ENCODE measurements at regions not wholly inside any gene's neighbourhood (a gene's known extent, or its start where the extent isn't known, plus 50 kb on each side); places are given as distances from the start of the nearest gene placed in this dataset.
"Not testable (repeated sequence)": the region's sequence is repeated elsewhere in the genome, so short reads cannot be mapped to it uniquely, and the experiment has no call there.

- Histone ChIP-seq H4K20me1 (ENCODE audit: low read length) (no peaks in the 10 kb centered on the region), H3K9ac (ENCODE audit: low read length) (no peak overlapping the region), H3K9me2 (replicated peaks; ENCODE audit: low read length) (no peaks in the 10 kb centered on the region), H3K79me2 (ENCODE audit: low read length) (no peaks in the 10 kb centered on the region), H2AFZ (ENCODE audit: low read length) (no peak overlapping the region), H3K4me2 (ENCODE audit: low read length) (no peak overlapping the region), H3K9me3 (ENCODE audit: low read length) (no peaks in the 10 kb centered on the region), H3K4me3 (ENCODE audit: low read length) (no peak overlapping the region), H3K27me3 (ENCODE audit: low read length) (no peaks in the 10 kb centered on the region), H3K27ac (ENCODE audit: low read length) (no peak overlapping the region), H3K36me3 (ENCODE audit: low read depth, low read length) (no peaks in the 10 kb centered on the region), H3F3A (ENCODE audit: low read length, unreplicated experiment) (no peaks in the 10 kb centered on the region), H3K4me1 (ENCODE audit: insufficient read depth, low read length) (no peaks in the 10 kb centered on the region)
- BruUV-seq (replicated peaks), result no TSS peak
- DNase-seq (peak; percentile 16), ATAC-seq (peak; percentile 72; the same call in 1 of the 2 replicates)
- POLR2A ChIA-PET (ENCODE audit: unreplicated experiment), result no interaction called here
- no peak for TF ChIP-seq EZH2 (IDR thresholded peaks at IDR 0.05; ENCODE audit: low read length, unreplicated experiment)
- no peak for TF ChIP-seq CTCF (conservative IDR thresholded peaks at IDR 0.05; ENCODE audit: low read depth, low read length)
- TF ChIP-seq EZH2phosphoT487 (IDR thresholded peaks at IDR 0.05; ENCODE audit: borderline replicate concordance, low read length), result no peak
- intact Hi-C loops (cut with micrococcal nuclease), result no loop called here
- CTCF ChIA-PET, result no interaction called here
Measured at GRCh38 chr7:26937939-26938623, 73.7 kb upstream of the SKAP2 start.

DNA sequence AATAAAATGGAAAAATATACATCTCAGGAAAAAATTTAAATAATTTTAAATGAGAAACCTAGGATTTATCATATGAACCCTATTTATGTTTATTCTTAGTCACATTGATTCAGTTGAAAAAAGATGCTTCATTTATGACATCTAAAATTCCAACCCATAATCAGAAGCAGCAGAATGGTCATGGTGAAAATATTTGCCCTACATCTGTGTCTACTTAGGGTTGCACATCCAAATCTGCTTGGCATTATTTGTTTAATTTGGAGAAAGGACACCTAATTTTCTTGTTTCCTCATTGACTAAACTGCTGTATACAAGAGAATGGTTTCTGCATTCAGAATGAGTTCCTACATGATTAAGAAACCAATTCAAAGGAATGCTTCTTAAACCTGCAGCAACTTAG is 72.9 kb upstream of the SKAP2 start:
- POLR2A ChIA-PET (ENCODE audit: unreplicated experiment), result no interaction called here

DNA sequence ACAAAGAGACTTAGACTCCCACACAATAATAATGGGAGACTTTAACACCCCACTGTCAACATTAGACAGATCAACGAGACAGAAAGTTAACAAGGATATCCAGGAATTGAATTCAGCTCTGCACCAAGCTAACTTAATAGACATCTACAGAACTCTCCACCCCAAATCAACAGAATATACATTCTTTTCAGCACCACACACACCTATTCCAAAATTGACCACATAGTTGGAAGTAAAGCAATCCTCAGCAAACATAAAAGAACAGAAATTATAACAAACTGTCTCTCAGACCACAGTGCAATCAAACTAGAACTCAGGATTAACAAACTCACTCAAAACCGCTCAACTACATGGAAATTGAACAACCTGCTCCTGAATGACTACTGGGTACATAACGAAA is 68.2 kb upstream of the SKAP2 start:
- BruUV-seq (replicated peaks); POLR2A ChIA-PET (ENCODE audit: unreplicated experiment); H2AFZ ChIP-seq (ENCODE audit: low read length); DNase-seq; H3K4me3 ChIP-seq (ENCODE audit: low read length); H3K27me3 ChIP-seq (ENCODE audit: low read length); H3K36me3 ChIP-seq (ENCODE audit: low read depth, low read length); H3K4me2 ChIP-seq (ENCODE audit: low read length); intact Hi-C loops (cut with micrococcal nuclease); H3K9ac ChIP-seq (ENCODE audit: low read length); H3K9me2 ChIP-seq (replicated peaks; ENCODE audit: low read length); H3K9me3 ChIP-seq (ENCODE audit: low read length); H3F3A ChIP-seq (ENCODE audit: low read length, unreplicated experiment); CTCF ChIA-PET; ATAC-seq; H4K20me1 ChIP-seq (ENCODE audit: low read length); H3K4me1 ChIP-seq (ENCODE audit: insufficient read depth, low read length); H3K27ac ChIP-seq (ENCODE audit: low read length); H3K79me2 ChIP-seq (ENCODE audit: low read length): not testable (repeated sequence)

More for the DNA sequence above, 72.9 kb upstream of the SKAP2 start:
- H3K27ac ChIP-seq (ENCODE audit: low read length), result no peak overlapping the region
- H3F3A ChIP-seq (ENCODE audit: low read length, unreplicated experiment), result no peaks in the 10 kb centered on the region
- H3K79me2 ChIP-seq (ENCODE audit: low read length), result no peaks in the 10 kb centered on the region
- H4K20me1 ChIP-seq (ENCODE audit: low read length), result no peaks in the 10 kb centered on the region
- intact Hi-C loops (cut with micrococcal nuclease), result no loop called here
- H3K4me1 ChIP-seq (ENCODE audit: insufficient read depth, low read length), result no peaks in the 10 kb centered on the region
- no peaks in the 10 kb centered on the region for H3K9me2 ChIP-seq (replicated peaks; ENCODE audit: low read length)
- no TSS peak for BruUV-seq (replicated peaks)
- CTCF ChIA-PET, result no interaction called here
- H3K9ac ChIP-seq (ENCODE audit: low read length), result no peak overlapping the region
- no peaks in the 10 kb centered on the region for H3K9me3 ChIP-seq (ENCODE audit: low read length)
- ATAC-seq (no peak), DNase-seq (no peak)
- no peaks in the 10 kb centered on the region for H3K27me3 ChIP-seq (ENCODE audit: low read length)
- H3K4me3 ChIP-seq (ENCODE audit: low read length), result no peak overlapping the region
- H2AFZ ChIP-seq (ENCODE audit: low read length), result no peak overlapping the region
- no peak overlapping the region for H3K4me2 ChIP-seq (ENCODE audit: low read length)
- no peaks in the 10 kb centered on the region for H3K36me3 ChIP-seq (ENCODE audit: low read depth, low read length)
- TF ChIP-seq EZH2phosphoT487 (IDR thresholded peaks at IDR 0.05; ENCODE audit: borderline replicate concordance, low read length), result no peak
- TF ChIP-seq EZH2 (IDR thresholded peaks at IDR 0.05; ENCODE audit: low read length, unreplicated experiment), result no peak
- no peak for TF ChIP-seq CTCF (conservative IDR thresholded peaks at IDR 0.05; ENCODE audit: low read depth, low read length)

Measured in PC-3 (cell line).